GM10266 (cell line): ENCODE measurements at regions not wholly inside any gene's neighbourhood (a gene's known extent, or its start where the extent isn't known, plus 50 kb on each side); places are given as distances from the start of the nearest gene placed in this dataset.

ENCODE experiments used
- DNase-seq: peaks from one replicate; pipeline ENCODE4 v3.0.0; 2012; ENCODE audit errors: extremely low spot score
- CTCF ChIP-seq: IDR thresholded peaks from 2 replicates; pipeline ENCODE4 v1.5.1; 2012; ENCODE audit warnings: mild to moderate bottlenecking, low read depth; ENCODE audit not compliant: control insufficient read depth, insufficient read depth; ENCODE audit errors: missing control alignments

- no peak for DNase-seq
- no peak for TF ChIP-seq CTCF
Observed at GRCh38 chr21:20010691-20011200, 987.5 kb upstream of the NCAM2 start.

DNA sequence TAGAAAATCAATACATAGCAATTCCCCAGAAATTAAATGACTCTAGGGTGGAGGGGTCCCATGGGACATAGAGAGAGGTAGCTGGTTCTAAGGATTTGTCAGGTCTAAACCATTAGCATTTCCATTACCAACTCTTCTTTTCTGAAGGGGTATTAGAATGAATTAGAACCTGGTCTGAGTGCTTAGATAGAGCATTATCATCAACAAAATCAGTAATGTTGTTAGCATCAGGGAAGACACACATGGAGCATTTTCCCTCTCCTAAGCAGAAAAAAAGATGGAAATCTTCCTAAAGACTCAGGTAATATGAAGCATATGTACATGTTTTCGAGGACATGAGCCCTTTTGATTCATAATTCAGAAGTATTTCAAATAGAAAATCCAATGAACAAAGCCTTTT is 984.4 kb upstream of the NCAM2 start:
- DNase-seq: no peak
- no peak for TF ChIP-seq CTCF

- TF ChIP-seq CTCF: no peak
- DNase-seq: no peak
Observed at GRCh38 chr21:20016435-20017005, 981.7 kb upstream of the NCAM2 start.

DNA sequence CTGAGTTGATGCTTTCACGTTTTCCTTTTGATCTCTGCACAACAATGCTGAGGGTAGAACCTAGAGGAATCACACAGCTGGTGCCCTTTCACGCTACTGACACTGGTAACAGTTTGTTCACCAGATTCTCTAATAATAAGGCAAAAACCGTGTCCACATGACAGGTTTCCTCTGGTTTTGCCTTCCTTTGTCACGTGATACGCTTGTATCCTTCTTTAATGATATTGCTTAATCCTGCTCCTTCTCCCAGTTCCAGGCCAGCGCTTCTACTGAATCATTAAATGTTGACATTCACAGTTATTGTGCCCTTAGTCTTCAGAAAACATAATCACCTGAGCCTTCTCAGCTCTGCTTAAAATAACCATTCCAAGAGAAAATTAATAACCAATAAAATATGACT is 978.2 kb upstream of the NCAM2 start:
- no peak for TF ChIP-seq CTCF
- DNase-seq: no peak

DNA sequence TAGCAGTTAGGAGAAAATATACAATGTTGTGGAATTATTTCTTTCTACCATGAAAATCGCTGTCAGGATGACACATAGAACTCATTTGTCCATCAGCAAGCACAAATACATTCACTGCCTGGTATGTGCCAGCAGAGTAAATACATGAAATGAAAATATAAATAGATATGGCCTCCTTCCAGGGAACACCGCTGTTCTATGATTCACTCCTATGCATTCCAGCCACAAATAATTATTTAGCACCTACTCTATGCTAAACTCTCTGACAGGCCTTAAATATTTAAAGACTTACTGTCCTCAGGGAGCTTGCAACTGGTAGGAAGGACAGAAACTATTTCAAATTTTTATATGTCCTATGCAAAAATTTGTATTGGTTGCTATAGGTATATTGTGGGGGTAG is 975.0 kb upstream of the NCAM2 start:
- no peak for TF ChIP-seq CTCF
- DNase-seq: no peak

- no peak for DNase-seq
- no peak for TF ChIP-seq CTCF
Observed at GRCh38 chr21:20024741-20025140, 973.5 kb upstream of the NCAM2 start.

- no peak for TF ChIP-seq CTCF
- DNase-seq: no peak
Observed at GRCh38 chr21:20026543-20026942, 971.7 kb upstream of the NCAM2 start.
